GM12878 (cell line): ENCODE measurements at regions not wholly inside any gene's neighbourhood (a gene's known extent, or its start where the extent isn't known, plus 50 kb on each side); places are given as distances from the start of the nearest gene placed in this dataset.

ENCODE experiments used
- ATAC-seq: fragments of 200-7000 bp; cut with Tn5 transposase; 3 replicates; pipeline ENCODE4 v1.9.1; 2020; ENCODE audit warnings: mild to moderate bottlenecking, moderate library complexity
- BruUV-seq: library from RNA; stranded (reverse); fragments of 400-500 nt; replicated peaks from 2 replicates; lab custom pipeline; 2021; lab: Mats Ljungman, UMichigan
- CTCF ChIA-PET: fragments of 300-600 bp; sonication (Branson Sonifier 250); formaldehyde crosslinking; extraction: SDS; loops from one replicate; lab custom pipeline; 2021; ENCODE audit warnings: inconsistent platforms; lab: Yijun Ruan, JAX
- POLR2A ChIA-PET: fragments of 350-600 bp; formaldehyde crosslinking; extraction: SDS; loops from one replicate; lab custom pipeline; 2021; ENCODE audit warnings: inconsistent platforms; lab: Charles Lee
- RAD21 ChIA-PET: fragments of 300-600 bp; sonication (Branson Sonifier 250); formaldehyde crosslinking; loops from one replicate; lab custom pipeline; 2023; ENCODE audit warnings: antibody characterized with exemption; ENCODE audit not compliant: unreplicated experiment; lab: Charles Lee
- SMC1A ChIA-PET: fragments of 300-600 bp; sonication (Branson Sonifier 250); formaldehyde crosslinking; loops from one replicate; lab custom pipeline; 2023; ENCODE audit not compliant: unreplicated experiment, uncharacterized antibody; lab: Charles Lee
- DNase-seq: peaks from one replicate; pipeline ENCODE4 v3.0.0-alpha.2; 2011; ENCODE audit warnings: low read depth, low spot score
- FAIRE-seq: peaks from 3 replicates; lab custom pipeline; 2011; peaks lifted over from hg19 to GRCh38; lab: Jason Lieb, UNC
- H2AFZ ChIP-seq: 2 replicates; pipeline ENCODE4 v1.6.0; 2011; ENCODE audit warnings: low read depth, low read length, control low read depth; ENCODE audit not compliant: control insufficient read depth
- H3K27ac ChIP-seq: 2 replicates; pipeline ENCODE4 v1.5.1; 2011; ENCODE audit warnings: control low read depth; ENCODE audit not compliant: control insufficient read depth, insufficient read depth
- H3K27me3 ChIP-seq, 2 experiments: replicated peaks in 1 of 2; 2 replicates each; pipeline versions ENCODE4 v1.6.0 to v1.6.1; 2011; ENCODE audit warnings: low read length in 1 of 2; ENCODE audit not compliant: control insufficient read depth in 2 of 2, insufficient read depth in 2 of 2
- H3K36me3 ChIP-seq, 2 experiments: 2 replicates each; pipeline ENCODE4 v1.5.1; 2011; ENCODE audit warnings: low read length in 1 of 2; ENCODE audit not compliant: control insufficient read depth in 2 of 2, insufficient read depth in 2 of 2
- H3K4me1 ChIP-seq: 2 replicates; pipeline ENCODE4 v1.6.1; 2011; ENCODE audit warnings: mild to moderate bottlenecking, low read length, moderate library complexity, mixed read lengths; ENCODE audit not compliant: control insufficient read depth, insufficient read depth
- H3K4me2 ChIP-seq: 2 replicates; pipeline ENCODE4 v1.6.0; 2011; ENCODE audit warnings: control low read depth; ENCODE audit not compliant: control insufficient read depth, insufficient read depth
- H3K4me3 ChIP-seq: fragments of 200-600 bp; sonication (generic); 2 replicates; pipeline ENCODE4 v1.5.1; 2016
- H3K79me2 ChIP-seq: 2 replicates; pipeline ENCODE4 v1.6.0; 2011; ENCODE audit warnings: low read length; ENCODE audit not compliant: control insufficient read depth, insufficient read depth
- H3K9ac ChIP-seq: 2 replicates; pipeline ENCODE4 v1.8.0; 2011; ENCODE audit warnings: low read length, control low read depth, mixed read lengths; ENCODE audit not compliant: control insufficient read depth, insufficient read depth
- H3K9me3 ChIP-seq: replicated peaks from 3 replicates; pipeline ENCODE4 v1.5.1; 2011; ENCODE audit warnings: mild to moderate bottlenecking, low read length; ENCODE audit not compliant: control insufficient read depth, insufficient read depth
- H4K20me1 ChIP-seq: 2 replicates; pipeline ENCODE4 v1.6.0; 2011; ENCODE audit not compliant: control insufficient read depth, insufficient read depth
- CHD2 ChIP-seq: IDR thresholded peaks from 2 replicates; pipeline ENCODE4 v1.6.1; 2011; ENCODE audit warnings: low read depth, low read length, improper control_type of control experiment, borderline replicate concordance
- E2F8 ChIP-seq: fragments of 450-650 bp; IDR thresholded peaks from 2 replicates; pipeline ENCODE4 v1.6.1; 2018; ENCODE audit warnings: mild to moderate bottlenecking, low read depth, moderate library complexity; ENCODE audit not compliant: partially characterized antibody
- ELK1 ChIP-seq: IDR thresholded peaks from 2 replicates; pipeline ENCODE4 v1.6.1; 2012; ENCODE audit warnings: low read depth, low read length, improper control_type of control experiment
- ETV6 ChIP-seq, 2 experiments: fragments of 450-650 bp in 1 of 2; IDR thresholded peaks in 1 of 2; conservative IDR thresholded peaks in 1 of 2; 2 replicates each; pipeline ENCODE4 v1.6.1; 2014; ENCODE audit warnings: antibody characterized with exemption in 1 of 2, borderline replicate concordance in 1 of 2, low read depth in 1 of 2, mild to moderate bottlenecking in 1 of 2, moderate library complexity in 1 of 2
- IKZF2 ChIP-seq, 2 experiments: fragments of 450-650 bp; IDR thresholded peaks; 2 replicates each; pipeline ENCODE4 v1.6.1; 2017; ENCODE audit warnings: mild to moderate bottlenecking in 2 of 2, moderate library complexity in 2 of 2
- MYB ChIP-seq: fragments of 150-350 bp; IDR thresholded peaks from 2 replicates; pipeline ENCODE4 v1.6.1; 2014; ENCODE audit warnings: mild to moderate bottlenecking, low read depth, low read length, borderline replicate concordance
- RFX5 ChIP-seq: IDR thresholded peaks from 2 replicates; pipeline ENCODE4 v1.6.1; 2011; ENCODE audit warnings: low read depth, low read length, improper control_type of control experiment
- SKIL ChIP-seq: fragments of 450-650 bp; IDR thresholded peaks from 2 replicates; pipeline ENCODE4 v1.6.1; 2017; ENCODE audit warnings: mild to moderate bottlenecking, low read depth, inconsistent platforms; ENCODE audit not compliant: poor library complexity, severe bottlenecking
- SRF ChIP-seq, 2 experiments: IDR thresholded peaks; 2 replicates each; pipeline ENCODE4 v1.6.1; 2011; ENCODE audit warnings: low read depth in 2 of 2, low read length in 2 of 2, mild to moderate bottlenecking in 1 of 2, moderate library complexity in 1 of 2
- STAT1 ChIP-seq: fragments of 450-650 bp; conservative IDR thresholded peaks from 2 replicates; pipeline ENCODE4 v1.6.1; 2014; ENCODE audit warnings: antibody characterized with exemption, mild to moderate bottlenecking
- WGBS: methylation state at CpG from one replicate; pipeline ENCODE4 v1.1.6; 2016; ENCODE audit warnings: low lambda C conversion rate; ENCODE audit not compliant: insufficient replicate concordance, insufficient coverage; ENCODE audit errors: missing lambda C conversion rate; 5-methylcytosine and 5-hydroxymethylcytosine counted together
- in situ Hi-C: fragments of 300-500 bp; cut with MboI; formaldehyde crosslinking; loops from 9 replicates; pipeline ENCODE4 v1.14.3; 2018; ENCODE audit warnings: mixed read lengths
- intact Hi-C: fragments of 100-400 bp; cut with micrococcal nuclease; formaldehyde crosslinking; loops from one replicate; pipeline ENCODE4 v1.14.2; 2022; ENCODE audit not compliant: unreplicated experiment
- TF ChIP-seq, protein P1 (sequence below): IDR thresholded peaks from 2 replicates; pipeline ENCODE4 v1.6.1; 2012; ENCODE audit warnings: mild to moderate bottlenecking, low read depth, low read length

DNA sequence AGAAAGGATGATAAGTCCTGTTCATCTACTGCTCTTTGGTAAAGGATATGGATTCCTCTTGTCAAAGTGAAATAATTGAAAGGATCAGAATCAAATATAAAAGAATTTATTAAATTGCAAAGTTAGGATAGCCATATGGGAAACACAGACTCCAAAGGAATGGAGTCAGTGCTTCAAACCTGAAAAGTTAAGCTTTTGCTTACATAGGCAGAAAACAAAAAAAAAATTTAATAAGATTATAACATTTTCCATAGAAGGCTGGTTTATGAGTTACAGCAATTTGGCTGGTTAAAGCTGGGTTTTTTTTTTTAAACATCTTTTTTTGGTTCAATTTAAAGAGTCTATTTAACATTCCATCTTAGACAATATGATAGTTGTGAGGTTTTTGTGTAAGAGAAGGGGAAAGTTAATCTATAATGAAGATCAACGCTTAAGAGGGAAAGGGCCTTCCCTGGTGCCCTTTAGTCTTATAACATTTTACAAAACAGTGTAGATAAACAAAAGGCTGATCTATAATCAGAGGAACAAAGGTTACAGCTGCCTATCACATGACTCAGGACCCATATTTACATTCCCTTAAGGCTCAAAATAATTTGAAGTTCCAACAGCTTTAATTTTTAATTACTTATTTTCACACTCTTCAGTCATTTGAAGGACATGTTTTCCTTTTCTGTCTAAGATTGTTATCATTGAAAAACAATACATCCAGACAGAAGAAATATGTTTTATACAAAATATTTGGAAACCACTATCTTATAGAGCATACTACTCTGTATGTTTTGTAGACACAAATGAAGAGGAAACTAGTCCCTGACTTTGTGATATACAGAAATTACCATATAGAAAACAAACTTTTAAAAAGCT, 234.3 kb upstream of the MBL2 start:
- BruUV-seq = no TSS peak
- no peaks in the 10 kb centered on the region for H3K4me1 ChIP-seq
- in situ Hi-C loops (no loop called here), intact Hi-C loops (no loop called here)
- H3K27ac ChIP-seq = no peak overlapping the region
- no peaks in the 10 kb centered on the region for H3K27me3 ChIP-seq
- ATAC-seq (no peak), DNase-seq (no peak), FAIRE-seq (no peak)
- no peak overlapping the region for H3K4me2 ChIP-seq
- no peaks in the 10 kb centered on the region for H4K20me1 ChIP-seq
- POLR2A ChIA-PET = no interaction called here
- no peak overlapping the region for H2AFZ ChIP-seq
- no peaks in the 10 kb centered on the region for H3K79me2 ChIP-seq
- no peaks in the 10 kb centered on the region for H3K36me3 ChIP-seq
- H3K4me3 ChIP-seq = no peak overlapping the region
- CTCF ChIA-PET = interaction anchor here (0.6 to 1.5 kb wide), 6 partner anchors 15 to 1334 kb away, joined by 3 to 4 read pairs (median 3); no protein-coding TSS in a partner anchor
- H3K9me3 ChIP-seq = no peaks in the 10 kb centered on the region; the same call in 2 of the 3 replicates
- 95% methylated on average over 1 of the region's 1 CpG for WGBS
- SMC1A ChIA-PET = interaction anchor here (0.9 to 5.1 kb wide), 8 partner anchors 7 to 125 kb away, joined by 3 to 33 read pairs (median 6); no protein-coding TSS in a partner anchor
- H3K9ac ChIP-seq = no peak overlapping the region
- RAD21 ChIA-PET = interaction anchor here (0.6 to 3.7 kb wide), 8 partner anchors 19 to 131 kb away, joined by 3 to 21 read pairs (median 5); no protein-coding TSS in a partner anchor
- TF ChIP-seq ETV6 (conservative IDR thresholded peaks at IDR 0.05 in 1 of 2, IDR thresholded peaks at IDR 0.05 in 1 of 2; ENCODE audit: borderline replicate concordance in 1 of 2, low read depth in 1 of 2) (no peak), SKIL (no peak), IKZF2 (IDR thresholded peaks at IDR 0.05) (no peak), RFX5 (no peak), ELK1 (no peak), SRF (IDR thresholded peaks at IDR 0.05; ENCODE audit: low read depth in 2 of 2, low read length in 2 of 2) (no peak), E2F8 (no peak), STAT1 (no peak), MYB (no peak), CHD2 (no peak)
- TF ChIP-seq, protein P1, sequence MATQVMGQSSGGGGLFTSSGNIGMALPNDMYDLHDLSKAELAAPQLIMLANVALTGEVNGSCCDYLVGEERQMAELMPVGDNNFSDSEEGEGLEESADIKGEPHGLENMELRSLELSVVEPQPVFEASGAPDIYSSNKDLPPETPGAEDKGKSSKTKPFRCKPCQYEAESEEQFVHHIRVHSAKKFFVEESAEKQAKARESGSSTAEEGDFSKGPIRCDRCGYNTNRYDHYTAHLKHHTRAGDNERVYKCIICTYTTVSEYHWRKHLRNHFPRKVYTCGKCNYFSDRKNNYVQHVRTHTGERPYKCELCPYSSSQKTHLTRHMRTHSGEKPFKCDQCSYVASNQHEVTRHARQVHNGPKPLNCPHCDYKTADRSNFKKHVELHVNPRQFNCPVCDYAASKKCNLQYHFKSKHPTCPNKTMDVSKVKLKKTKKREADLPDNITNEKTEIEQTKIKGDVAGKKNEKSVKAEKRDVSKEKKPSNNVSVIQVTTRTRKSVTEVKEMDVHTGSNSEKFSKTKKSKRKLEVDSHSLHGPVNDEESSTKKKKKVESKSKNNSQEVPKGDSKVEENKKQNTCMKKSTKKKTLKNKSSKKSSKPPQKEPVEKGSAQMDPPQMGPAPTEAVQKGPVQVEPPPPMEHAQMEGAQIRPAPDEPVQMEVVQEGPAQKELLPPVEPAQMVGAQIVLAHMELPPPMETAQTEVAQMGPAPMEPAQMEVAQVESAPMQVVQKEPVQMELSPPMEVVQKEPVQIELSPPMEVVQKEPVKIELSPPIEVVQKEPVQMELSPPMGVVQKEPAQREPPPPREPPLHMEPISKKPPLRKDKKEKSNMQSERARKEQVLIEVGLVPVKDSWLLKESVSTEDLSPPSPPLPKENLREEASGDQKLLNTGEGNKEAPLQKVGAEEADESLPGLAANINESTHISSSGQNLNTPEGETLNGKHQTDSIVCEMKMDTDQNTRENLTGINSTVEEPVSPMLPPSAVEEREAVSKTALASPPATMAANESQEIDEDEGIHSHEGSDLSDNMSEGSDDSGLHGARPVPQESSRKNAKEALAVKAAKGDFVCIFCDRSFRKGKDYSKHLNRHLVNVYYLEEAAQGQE = no peak
